SW 1271 (cell line): ENCODE measurements at regions not wholly inside any gene's neighbourhood (a gene's known extent, or its start where the extent isn't known, plus 50 kb on each side); places are given as distances from the start of the nearest gene placed in this dataset.

ENCODE experiments used
- DNase-seq, 2 experiments: peaks; one replicate each; lab custom pipeline; 2025; lab: John Stamatoyannopoulos, UW

DNA sequence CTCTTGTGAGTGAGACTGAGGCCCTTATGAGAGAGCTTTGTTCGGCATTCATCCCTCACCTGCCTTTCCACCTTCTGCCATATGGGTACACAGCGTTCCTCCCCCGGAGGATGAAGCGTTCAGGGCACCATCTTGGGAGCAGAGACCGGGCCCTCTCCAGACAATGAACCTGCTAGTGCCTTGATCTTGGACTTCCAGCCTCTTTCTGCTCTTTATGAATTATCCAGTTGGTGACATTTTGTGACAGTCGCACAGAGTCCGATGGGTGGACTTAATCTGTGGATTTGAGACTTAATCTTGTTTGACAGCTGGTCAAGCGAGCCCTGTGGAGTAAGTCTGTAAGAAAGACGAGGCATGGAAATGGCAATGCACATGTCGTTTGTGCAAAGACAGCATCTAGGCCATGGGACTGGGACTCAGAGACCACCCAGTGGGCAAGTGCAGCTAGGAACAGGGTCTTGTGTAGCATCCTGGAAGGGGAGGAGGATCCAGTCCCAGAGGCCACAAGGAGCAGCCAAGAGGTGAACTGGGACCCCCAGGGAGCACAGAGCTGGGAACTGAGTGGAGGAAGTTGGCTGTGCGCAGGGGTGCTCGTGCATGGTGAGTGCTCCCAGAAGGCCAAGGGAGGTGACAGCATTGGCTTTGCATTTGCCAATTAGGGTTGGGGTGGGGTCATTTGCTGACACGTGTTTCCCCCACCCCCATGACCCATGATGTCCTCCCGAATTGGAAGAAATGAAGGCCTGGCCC lies 69.5 kb upstream of the HDAC4 start:
- DNase-seq, result no peak

DNA sequence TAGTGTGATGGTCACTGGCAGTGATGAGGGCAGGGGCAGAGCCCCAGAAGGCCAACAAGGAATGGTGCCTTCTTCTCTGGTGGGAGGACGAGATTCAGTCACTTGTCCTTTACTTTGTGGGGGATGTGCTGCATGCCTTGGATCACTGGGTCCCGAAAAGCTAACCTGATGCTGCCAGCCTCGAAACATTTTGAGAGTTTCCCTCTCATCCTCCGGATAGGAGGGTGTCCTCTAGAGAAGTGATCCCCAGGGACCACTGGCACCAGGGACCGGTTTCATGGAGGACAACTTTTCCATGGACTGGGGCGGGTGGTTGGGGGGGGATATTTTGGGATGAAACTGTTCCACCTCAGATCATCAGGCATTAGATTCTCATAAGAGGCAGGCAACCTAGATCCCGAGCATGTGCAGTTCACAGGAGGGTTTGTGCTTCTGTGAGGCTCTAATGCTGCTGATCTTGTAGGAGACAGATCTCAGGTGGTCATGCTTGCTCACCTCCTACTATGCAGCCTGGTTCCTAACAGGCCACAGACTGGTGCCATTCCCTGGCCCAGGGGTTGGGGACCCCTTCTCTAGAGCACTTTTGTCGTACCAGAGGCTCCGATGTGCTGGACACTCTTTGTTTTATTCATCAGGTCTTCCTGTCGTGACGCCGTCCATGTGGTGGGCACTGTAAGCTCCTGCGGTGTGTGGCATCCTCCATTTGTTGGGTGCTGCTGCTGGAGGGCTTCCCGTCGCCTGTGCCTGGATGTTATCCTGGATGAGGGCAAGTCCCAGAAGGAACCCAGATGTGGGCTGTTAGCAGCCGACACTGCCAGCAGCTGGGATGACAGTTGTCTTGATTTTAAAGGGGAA lies 68.5 kb upstream of the HDAC4 start:
- no peak for DNase-seq

DNA sequence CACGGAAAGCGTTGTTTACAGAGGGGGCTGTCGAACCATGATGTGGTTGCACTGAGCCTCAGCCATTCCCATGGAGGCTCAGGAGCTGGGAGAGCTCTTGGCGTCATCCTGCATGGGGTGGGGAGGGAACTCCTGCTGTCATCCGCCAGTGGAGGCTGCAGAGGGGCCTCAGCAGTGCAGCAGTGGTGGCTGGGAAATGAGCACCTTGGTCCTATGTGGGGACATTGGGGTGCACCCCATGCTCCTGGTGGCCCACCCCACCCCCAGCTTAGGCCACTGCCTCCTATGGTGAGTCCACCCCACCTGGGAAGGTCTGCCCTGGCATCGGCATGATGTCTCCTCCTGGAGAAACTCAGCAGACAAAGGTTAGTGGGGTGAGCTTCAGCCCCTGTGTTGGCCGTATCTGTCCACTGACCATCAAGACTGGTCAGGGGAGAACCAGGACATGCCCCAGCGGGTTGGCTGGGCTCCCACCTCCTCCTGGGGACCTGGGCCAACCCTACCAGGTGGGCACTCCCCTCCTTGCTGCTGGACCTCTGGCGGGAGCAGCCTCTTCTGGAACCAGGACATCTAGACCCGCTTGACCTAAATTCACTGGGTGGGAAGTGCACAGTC lies 67.8 kb upstream of the HDAC4 start:
- no peak for DNase-seq

DNA sequence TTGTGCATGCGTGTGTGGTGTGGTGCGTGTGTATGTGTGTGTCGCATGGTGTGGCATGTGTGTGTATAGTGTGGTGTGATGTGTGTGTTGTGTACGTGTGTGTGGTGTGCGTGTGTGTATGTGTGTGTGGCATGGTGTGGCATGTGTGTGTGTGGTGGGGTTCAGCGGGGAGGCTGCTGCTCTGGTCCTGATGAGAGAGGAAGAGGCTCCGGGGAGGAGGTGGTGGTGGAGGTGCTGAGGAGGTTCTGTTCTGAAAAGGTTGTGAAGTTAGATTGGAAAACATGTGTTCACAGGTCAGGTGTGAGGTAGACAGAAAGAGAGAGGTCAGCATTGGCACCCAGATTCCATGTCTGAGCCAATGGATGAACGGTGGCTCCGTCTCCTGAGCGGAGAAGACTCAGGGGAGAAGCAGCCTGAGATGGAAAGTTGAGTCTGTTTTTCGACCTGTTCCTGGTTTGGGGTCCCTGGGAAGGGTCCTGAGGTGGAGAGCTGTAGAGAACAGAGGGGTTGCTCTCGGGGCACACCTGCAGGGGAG lies 67.2 kb upstream of the HDAC4 start:
- DNase-seq, result no peak

DNA sequence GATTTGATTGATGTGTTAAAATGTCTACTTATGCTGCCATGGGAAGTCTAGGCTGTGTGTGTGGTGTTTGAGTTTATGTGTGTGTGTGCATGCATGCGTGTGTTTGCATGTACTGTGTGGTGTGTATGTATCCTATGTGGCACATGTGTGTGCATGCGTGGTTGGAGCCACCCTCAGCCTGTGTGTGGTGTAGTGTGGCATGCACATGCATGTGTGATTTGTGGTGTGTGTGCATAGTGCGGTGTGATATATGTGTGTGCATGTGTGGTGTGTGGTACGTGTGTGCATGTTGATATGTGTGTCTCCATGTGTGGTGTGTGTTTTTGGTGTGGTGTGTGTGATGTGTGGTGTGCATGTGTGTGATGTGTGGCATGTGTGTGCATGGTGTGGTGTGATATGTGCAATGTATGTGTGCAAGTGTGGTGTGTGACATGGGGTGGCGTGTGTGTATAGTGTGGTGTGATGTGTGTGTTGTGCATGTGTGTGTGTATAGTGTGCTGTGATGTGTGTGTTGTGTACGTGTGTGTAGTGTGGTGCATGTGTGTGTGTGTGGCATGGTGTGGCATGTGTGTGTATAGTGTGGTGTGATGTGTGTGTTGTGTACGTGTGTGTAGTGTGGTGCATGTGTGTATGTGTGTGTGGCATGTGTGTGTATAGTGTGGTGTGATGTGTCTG lies 66.6 kb upstream of the HDAC4 start:
- no peak for DNase-seq

DNA sequence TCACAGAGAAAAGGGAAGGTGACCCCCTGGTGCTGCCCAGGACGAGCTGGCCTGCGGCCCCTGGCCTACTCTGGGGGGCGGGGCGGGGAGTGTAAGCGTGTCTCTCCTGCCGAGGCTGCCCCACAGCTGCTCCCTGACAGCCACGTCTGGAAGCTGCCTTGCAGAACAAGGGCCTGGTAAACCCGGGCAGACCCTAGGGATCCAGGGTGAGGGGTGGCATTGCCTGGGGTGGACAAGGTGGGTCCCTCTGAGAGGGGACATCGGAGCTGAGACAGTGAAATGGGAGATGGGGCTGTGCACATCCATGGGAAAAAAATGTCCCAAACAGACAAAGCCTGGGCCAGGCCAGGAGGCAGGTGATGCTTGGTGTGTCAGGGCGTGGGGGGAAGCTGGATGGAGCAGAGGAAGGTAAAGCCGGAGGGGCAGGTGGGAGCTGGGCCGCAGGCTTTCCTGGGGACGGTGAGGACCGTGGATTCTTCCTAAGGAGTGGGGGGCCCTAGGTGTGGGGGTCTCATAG lies 66.0 kb upstream of the HDAC4 start:
- no peak for DNase-seq

DNA sequence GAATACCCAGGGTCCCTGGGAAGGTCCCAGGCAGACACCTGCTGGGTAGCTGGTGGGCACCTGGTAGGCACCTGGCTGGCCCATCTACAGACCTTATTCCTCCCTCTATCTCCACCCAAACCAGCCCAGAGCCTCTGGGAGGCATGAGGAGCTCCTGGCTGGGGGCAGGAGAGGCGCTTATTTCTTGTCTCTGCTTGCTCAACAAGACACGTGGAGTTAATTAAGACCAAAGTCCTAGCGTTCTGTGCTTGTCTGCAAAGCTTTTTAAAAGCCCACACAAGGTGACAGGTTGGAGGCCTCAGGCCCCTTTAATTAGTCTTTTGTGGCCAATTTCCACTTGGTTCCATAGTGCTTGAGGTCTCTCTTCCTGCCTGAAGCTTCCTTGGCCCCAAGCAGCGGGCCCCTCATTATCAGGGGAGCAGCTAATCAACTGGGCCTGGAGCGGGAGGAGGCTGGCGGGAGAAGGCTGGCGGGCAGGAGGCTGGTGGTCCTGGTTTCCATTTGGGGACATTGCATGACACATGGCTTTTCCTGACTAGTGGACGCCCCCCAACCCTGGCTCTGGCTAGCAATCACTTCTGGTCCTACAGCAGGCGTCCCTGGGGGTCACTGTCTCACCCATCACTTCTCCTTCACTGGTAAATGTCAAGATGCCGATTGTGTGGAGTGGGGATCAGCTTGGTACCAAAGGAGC lies 65.4 kb upstream of the HDAC4 start:
- DNase-seq, result no peak

DNA sequence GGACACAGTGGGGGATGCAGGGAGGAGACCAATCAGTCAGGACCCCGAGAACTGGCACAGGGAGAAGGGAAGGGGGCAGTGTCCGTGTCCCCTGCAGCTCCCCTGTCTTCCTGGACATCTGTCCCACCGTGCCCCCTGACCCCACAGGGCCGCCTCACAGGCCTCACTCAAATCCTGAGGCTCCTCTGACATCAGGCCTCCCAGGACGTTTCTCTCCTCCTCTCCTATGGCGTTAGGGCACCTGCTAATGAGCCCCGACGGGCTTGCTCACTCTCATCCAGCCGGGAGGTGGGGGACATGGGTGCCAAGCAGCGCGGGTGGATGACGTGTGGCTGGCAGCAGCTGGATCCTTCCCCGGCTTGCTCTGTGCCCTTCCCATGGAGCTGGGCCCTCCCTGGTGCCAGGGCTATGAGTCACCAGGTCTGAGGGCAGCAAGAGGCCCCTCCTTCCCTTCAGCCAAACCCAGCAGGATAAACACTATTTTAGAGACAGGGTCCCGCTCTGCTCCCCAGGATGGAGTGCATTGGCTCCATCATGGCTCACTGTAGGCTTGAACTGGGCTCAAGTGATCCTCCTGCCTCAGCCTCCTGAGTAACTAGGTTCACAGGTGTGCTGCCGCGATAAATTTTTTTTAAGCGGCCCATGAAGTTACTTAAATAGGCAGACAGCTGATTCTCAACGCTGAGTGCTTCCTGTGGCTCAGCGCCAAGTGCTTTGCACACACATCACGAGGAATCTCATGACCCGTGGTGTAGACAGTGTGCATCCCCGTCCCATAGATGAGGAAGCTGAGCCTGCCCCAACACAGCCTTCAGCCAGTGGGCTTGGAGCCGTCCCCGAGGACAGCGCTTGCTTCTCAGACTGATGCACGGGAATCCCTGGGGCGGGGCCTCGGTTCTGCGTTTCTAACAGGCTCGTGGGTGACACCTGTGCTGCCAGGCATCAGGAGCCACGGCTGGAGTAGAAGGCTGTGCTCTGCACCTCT lies 64.5 kb upstream of the HDAC4 start:
- DNase-seq, result no peak

DNA sequence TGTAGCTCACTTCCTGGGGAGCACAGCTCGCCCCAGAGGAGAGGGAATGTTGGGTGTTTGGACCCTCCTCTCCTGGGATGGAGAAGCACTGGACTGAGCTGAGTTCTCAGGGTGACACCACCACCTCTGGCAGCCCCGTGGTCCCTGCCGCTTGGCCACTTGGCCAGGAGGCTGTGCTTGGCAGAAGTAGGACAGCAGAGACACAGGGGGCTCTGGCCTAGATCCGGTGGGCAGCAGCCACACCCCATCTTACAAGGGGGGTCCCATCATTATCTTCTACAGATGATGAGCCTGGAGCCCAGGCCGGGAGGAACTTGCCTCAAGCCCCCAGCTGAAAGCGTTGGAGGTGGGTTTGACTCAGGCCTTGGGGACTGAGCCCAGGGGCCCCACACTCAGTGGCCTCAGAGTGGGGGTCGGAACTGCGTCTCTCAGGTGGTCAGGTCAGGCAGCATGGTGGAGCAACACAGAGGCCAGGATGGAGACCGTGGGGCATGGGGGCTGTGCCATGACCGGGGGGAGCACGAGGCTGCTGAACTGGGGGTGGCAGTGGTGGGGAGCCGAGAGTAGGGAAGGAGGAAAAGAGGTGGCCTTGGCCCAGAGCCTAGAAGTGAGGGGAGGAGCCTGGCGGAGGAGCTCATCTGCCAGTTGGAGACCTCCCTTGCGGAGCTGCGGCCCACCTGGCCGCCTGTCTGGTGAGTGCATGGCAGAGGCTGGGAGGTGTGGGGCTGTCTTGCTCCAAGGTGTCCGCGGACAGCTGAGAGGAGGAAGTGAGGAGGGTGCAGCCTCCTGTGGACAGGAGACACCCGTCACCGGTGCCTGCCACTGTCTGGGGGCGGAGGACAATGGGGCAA lies 63.6 kb upstream of the HDAC4 start:
- no peak for DNase-seq

DNA sequence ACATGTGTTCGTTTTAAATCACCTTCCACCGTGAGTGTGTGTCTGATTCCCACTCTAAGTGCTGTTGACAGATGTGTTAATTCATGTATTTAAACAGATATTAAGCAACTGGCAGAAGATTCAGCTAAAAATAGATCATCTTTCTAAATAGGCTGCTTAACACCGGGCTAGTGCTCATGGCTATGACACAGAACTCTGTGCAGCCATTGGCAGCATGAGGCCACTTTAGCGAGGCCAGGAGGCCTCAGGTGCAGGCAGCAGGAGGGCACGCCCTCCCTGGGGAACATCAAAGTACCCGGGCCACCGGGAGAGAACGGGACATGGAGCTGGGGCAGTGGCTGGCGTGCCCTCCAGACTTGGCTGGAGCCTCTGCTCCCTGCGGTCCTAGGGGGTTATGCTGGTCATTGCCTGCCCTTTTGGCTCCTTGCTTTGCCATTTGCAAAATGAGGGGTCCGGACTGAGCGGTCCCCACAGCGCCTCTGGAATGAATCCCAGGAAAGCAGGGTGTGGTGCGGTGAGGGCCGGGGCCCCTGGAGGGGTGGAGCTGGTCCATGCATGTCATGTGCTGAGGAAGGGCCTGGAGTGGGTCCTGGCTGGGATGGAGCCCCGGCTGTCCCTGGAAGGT lies 62.8 kb upstream of the HDAC4 start:
- no peak for DNase-seq

DNA sequence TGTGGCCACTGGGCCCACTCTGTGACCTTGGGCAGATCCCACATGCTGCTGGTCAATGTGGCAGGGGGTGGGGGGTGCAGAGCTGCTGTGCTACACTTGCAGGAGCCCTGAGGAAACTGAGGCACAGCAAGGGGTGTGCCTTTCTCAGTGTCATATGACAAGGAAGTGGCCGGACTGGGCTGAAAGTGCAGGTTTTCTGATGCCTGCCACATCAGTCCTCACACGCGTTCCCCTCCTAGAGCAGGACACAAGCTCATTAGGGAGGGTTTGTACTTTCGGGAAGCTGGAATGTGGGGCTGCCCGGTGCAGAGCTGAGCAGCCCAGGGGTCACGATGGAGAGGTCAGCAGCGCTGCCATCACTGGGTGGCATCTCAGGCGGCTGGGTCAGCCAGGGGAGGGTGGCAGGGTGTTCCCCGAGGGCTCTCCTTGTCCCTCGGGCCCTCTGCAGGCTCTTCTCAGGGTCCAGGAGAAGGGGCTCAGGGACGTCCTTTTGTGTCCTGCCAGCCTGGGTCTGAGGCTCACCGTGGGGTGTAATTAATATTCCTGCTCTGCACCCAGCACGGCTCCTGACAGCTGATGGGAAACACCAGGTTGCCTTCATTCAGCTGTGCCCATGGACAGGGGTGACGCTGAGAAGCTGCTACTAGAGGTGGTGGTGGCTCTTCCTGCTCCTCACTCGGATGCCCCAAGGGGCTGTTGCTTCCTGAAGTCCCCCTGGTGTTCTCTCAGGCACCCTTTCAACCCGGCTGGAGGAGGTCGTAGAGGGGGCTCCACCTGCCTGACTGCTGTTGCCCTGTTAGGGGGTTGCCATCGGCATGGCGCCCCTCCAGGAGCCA lies 62.1 kb upstream of the HDAC4 start:
- DNase-seq, result no peak

DNA sequence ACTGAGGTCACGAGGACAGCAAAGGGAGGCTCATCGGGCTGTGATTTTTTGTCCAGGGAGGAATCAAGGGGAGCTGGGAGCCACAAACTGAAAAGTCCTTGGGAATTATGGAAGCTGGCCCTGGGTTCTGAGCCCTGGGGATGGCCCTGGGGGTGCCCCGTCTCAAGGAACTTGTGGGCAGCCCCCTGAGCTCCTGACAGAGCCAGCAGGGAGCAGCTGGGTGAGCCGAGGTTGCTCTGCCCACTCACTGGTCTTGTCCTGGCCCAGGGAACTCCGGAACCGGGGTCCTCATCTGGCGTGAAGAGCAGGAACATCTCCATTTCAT lies 61.3 kb upstream of the HDAC4 start:
- no peak for DNase-seq

DNA sequence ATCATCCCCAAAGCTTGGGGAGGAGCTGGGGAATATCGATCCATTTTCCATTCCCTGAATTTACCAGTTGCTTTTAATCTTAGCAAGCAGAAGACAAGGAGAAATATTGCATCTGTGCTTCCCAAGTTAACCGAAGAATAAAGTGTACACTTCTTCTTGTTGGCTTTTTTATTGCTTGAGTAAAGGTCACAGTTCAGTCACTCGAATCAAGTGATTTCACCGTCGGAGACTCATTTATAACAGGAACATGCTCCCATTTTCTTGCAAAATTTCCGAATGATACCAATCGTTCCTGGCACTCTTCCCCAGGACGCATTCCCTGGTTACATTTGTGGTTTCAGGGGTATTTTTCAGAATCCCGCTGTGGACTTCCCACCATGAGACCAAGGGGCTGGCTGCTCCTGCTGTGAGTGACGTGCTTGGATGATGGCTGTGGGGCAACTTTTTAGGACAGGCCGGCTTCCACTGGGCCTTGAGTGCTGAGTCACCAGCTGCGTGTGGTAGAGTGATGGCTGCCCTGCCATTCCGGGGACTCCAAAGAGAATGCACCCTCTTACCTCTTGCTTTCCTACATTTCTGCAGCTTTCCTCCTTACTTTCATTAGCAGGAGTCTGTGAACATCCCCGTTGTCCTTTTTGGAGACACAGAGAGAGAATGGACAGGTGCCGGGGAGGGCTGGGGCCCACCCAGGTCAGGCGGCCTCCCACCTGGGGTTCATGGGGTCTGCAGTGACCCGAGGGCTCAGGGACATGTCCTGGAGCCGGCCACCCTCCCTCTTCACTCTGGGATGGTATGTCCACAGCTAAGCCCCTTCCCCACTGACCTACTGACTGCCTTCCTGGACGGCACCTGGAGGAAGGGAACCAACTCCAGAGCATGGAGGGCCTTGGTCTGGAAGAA lies 60.7 kb upstream of the HDAC4 start:
- no peak for DNase-seq

DNA sequence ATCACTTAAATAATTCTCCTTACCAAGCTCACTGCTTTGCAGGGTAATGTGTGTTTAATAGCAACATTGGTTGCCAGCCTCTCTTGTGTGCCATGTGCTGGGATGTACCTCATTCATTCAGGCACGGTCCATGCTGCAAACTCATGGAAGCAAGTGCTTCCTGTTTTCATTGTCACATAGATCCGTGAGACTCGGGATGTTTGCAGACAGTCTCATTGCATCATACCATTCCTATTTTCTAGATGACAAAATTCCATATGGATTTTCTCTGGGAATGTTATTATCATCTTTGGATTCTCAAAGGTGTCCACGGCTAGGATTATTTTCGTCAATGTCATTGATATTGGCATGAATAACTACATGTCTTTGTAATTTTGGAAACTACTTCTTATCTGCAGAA lies 60.0 kb upstream of the HDAC4 start:
- no peak for DNase-seq

DNA sequence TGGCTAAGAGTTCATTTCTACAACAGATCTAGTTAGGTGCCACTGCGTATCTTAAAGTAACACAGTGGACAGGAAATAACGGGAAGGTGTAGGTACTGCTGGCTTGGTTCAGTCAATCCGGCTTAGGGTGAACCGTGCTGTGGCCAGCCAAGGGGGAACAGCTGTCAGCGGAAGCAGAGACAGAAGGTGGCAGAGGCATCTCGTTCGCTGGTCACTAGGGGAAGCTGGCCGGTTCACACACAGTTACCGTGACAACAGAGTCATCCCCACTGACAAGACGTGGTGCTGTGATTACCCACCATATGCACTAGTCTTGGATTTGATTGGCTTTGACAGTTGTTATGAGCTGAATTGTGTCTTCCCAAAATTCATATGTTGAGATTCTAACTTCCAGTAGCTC lies 58.8 kb upstream of the HDAC4 start:
- no peak for DNase-seq

DNA sequence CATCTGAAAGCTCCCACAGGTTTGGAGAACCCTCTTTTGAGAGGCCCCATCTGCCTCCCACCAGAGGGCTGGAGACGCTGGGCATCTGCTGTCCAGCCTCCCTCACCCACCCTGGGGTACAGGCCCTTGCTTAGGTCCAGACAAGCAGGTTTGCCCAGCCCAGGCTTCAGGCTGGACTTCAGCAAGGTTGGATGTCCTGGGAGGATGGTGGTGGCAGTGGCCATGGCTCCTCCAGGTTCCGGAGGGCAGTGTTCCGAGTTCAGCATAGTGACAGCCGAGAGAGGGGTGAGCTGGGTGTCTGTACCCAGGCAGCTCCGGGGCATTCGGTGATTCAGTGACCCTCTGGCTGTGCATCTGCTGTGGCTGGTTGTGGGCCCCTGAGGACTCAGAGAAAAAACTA lies 58.2 kb upstream of the HDAC4 start:
- no peak for DNase-seq
